B cell (primary cell): ENCODE measurements at regions not wholly inside any gene's neighbourhood (a gene's known extent, or its start where the extent isn't known, plus 50 kb on each side); places are given as distances from the start of the nearest gene placed in this dataset.

Experiments
- ATAC-seq: fragments of 200-7000 bp; cut with Tn5 transposase; one replicate; pipeline ENCODE4 v1.10.0; 2021; ENCODE audit warnings: low read depth, mild to moderate bottlenecking, moderate number of reproducible peaks, moderate library complexity
- CTCF ChIA-PET: fragments of 350-600 bp; sonication (Branson Sonifier 250); formaldehyde crosslinking; loops from one replicate; lab custom pipeline; 2021; ENCODE audit warnings: antibody characterized with exemption, inconsistent platforms; lab: Charles Lee
- POLR2A ChIA-PET: fragments of 350-600 bp; sonication (Branson Sonifier 250); formaldehyde crosslinking; loops from one replicate; lab custom pipeline; 2021; ENCODE audit warnings: antibody characterized with exemption; lab: Charles Lee
- DNase-seq: peaks from one replicate; pipeline ENCODE4 v3.0.0; 2013
- H2AFZ ChIP-seq: 2 replicates; pipeline ENCODE4 v1.6.1; 2012; ENCODE audit warnings: mild to moderate bottlenecking, low read depth, low read length; ENCODE audit not compliant: insufficient read depth, poor library complexity, severe bottlenecking
- H3K27ac ChIP-seq, 2 donors: 1 replicate in 1 of 2; 2 replicates in 1 of 2; pipeline ENCODE4 v1.5.1; 2012 to 2013; ENCODE audit warnings: low read length in 2 of 2, mild to moderate bottlenecking in 2 of 2, moderate library complexity in 1 of 2
- H3K27me3 ChIP-seq, 4 experiments: fragments of 200-600 bp in 1 of 4; sonication (generic) in 1 of 4; replicated peaks in 1 of 4; 1 replicate in 2 of 4; 2 replicates in 2 of 4; pipeline versions ENCODE4 v1.6.1 to v1.7.0; 2013 to 2016; ENCODE audit warnings: low read length in 3 of 4, mild to moderate bottlenecking in 2 of 4, mixed read lengths in 1 of 4, moderate library complexity in 1 of 4; ENCODE audit not compliant: insufficient read depth in 4 of 4, control insufficient read depth in 3 of 4; ENCODE audit errors: control extremely low read depth in 1 of 4
- H3K36me3 ChIP-seq, 2 experiments: replicated peaks in 1 of 2; 1 replicate in 1 of 2; 2 replicates in 1 of 2; pipeline versions ENCODE4 v1.6.1 to v1.7.1; 2013; ENCODE audit warnings: low read length in 1 of 2; ENCODE audit not compliant: insufficient read depth in 2 of 2, control insufficient read depth in 1 of 2; ENCODE audit errors: control extremely low read depth in 1 of 2, extremely low read depth in 1 of 2
- H3K4me1 ChIP-seq, 2 donors: fragments of 200-600 bp in 1 of 2; sonication (generic) in 1 of 2; 1 replicate in 1 of 2; 2 replicates in 1 of 2; pipeline versions ENCODE4 v1.5.1 to v1.6.1; 2013 to 2017; ENCODE audit warnings: low read length in 2 of 2; ENCODE audit not compliant: control insufficient read depth in 2 of 2, insufficient read depth in 2 of 2
- H3K4me2 ChIP-seq: replicated peaks from 2 replicates; pipeline ENCODE3; 2012; ENCODE audit warnings: mild to moderate bottlenecking, low read depth, low read length; ENCODE audit not compliant: poor library complexity, severe bottlenecking
- H3K4me3 ChIP-seq, 5 experiments: fragments of 200-600 bp in 1 of 5; sonication (generic) in 1 of 5; 1 replicate in 3 of 5; 2 replicates in 2 of 5; pipeline versions ENCODE4 v1.5.1 to v1.7.0; 2011 to 2016; ENCODE audit warnings: low read length in 4 of 5, mild to moderate bottlenecking in 4 of 5, low read depth in 2 of 5, control low read depth in 1 of 5, moderate library complexity in 1 of 5; ENCODE audit not compliant: insufficient read depth in 1 of 5; ENCODE audit errors: control extremely low read depth in 1 of 5, extremely low read depth in 1 of 5
- H3K79me2 ChIP-seq: fragments of 200-600 bp; sonication (generic); one replicate; pipeline ENCODE4 v1.6.0; 2016; ENCODE audit warnings: low read length; ENCODE audit not compliant: control insufficient read depth, insufficient read depth
- H3K9ac ChIP-seq: fragments of 200-600 bp; sonication (generic); 2 replicates; pipeline ENCODE4 v1.6.1; 2017; ENCODE audit warnings: mild to moderate bottlenecking, low read length, moderate library complexity
- H3K9me3 ChIP-seq, 3 donors: one replicate each; pipeline versions ENCODE4 v1.6.1 to v1.7.1; 2013; ENCODE audit warnings: low read length in 2 of 3; ENCODE audit not compliant: control insufficient read depth in 2 of 3, insufficient read depth in 1 of 3; ENCODE audit errors: control extremely low read depth in 1 of 3
- H4K20me1 ChIP-seq: 2 replicates; pipeline ENCODE4 v1.6.0; 2012; ENCODE audit warnings: mild to moderate bottlenecking, low read length; ENCODE audit not compliant: insufficient read depth, control insufficient read depth, poor library complexity, severe bottlenecking
- H3K27ac Mint-ChIP-seq: one replicate; pipeline ENCODE4 v1.8.0; 2021; ENCODE audit warnings: mixed read lengths
- H3K27me3 Mint-ChIP-seq: one replicate; pipeline ENCODE4 v1.8.0; 2021; ENCODE audit warnings: mixed read lengths
- H3K4me1 Mint-ChIP-seq: one replicate; pipeline ENCODE4 v1.8.0; 2021; ENCODE audit warnings: mixed read lengths
- H3K4me3 Mint-ChIP-seq: one replicate; pipeline ENCODE4 v1.8.0; 2021; ENCODE audit warnings: mixed read lengths
- H3K9me3 Mint-ChIP-seq: one replicate; pipeline ENCODE4 v1.8.0; 2022; ENCODE audit warnings: mixed read lengths; ENCODE audit not compliant: insufficient read depth
- EZH2 ChIP-seq: IDR thresholded peaks from 2 replicates; pipeline ENCODE4 v1.6.1; 2012; ENCODE audit warnings: borderline replicate concordance, low read depth, mild to moderate bottlenecking, moderate library complexity, low read length; ENCODE audit not compliant: insufficient read depth, poor library complexity, severe bottlenecking
- WGBS: methylation state at CpG from one replicate; pipeline ENCODE4 v1.1.5; 2013; ENCODE audit warnings: missing lambda C conversion rate; ENCODE audit not compliant: insufficient coverage; 5-methylcytosine and 5-hydroxymethylcytosine counted together
- intact Hi-C: fragments of 100-400 bp; cut with micrococcal nuclease; formaldehyde crosslinking; loops from one replicate; pipeline ENCODE4 v1.10.0; 2022
- TF ChIP-seq, protein P1 (sequence below): fragments of 200-600 bp; IDR thresholded peaks from one replicate; pipeline ENCODE4 v1.8.0; 2022; ENCODE audit warnings: antibody characterized with exemption, mild to moderate bottlenecking

GRCh38 chr2:224211181-224211480 is 172.0 kb upstream of the SERPINE2 start:
- H3K4me1 Mint-ChIP-seq, result no peaks in the 10 kb centered on the region
- Histone ChIP-seq H3K4me3 (no peak overlapping the region), H3K9me3 (no peaks in the 10 kb centered on the region), H2AFZ (no peak overlapping the region), H3K79me2 (no peaks in the 10 kb centered on the region), H3K4me1 (no peaks in the 10 kb centered on the region), H3K9ac (no peak overlapping the region), H4K20me1 (no peaks in the 10 kb centered on the region), H3K4me2 (no peak overlapping the region), H3K36me3 (no peaks in the 10 kb centered on the region), H3K27me3 (peaks cover 0 to 3% (median 0%) of the 10 kb centered on the region in 4 experiments), H3K27ac (no peak overlapping the region)
- intact Hi-C loops, result no loop called here
- TF ChIP-seq, protein P1, sequence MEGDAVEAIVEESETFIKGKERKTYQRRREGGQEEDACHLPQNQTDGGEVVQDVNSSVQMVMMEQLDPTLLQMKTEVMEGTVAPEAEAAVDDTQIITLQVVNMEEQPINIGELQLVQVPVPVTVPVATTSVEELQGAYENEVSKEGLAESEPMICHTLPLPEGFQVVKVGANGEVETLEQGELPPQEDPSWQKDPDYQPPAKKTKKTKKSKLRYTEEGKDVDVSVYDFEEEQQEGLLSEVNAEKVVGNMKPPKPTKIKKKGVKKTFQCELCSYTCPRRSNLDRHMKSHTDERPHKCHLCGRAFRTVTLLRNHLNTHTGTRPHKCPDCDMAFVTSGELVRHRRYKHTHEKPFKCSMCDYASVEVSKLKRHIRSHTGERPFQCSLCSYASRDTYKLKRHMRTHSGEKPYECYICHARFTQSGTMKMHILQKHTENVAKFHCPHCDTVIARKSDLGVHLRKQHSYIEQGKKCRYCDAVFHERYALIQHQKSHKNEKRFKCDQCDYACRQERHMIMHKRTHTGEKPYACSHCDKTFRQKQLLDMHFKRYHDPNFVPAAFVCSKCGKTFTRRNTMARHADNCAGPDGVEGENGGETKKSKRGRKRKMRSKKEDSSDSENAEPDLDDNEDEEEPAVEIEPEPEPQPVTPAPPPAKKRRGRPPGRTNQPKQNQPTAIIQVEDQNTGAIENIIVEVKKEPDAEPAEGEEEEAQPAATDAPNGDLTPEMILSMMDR, result no peak
- no peak for TF ChIP-seq EZH2
- no peaks in the 10 kb centered on the region for H3K27me3 Mint-ChIP-seq
- ATAC-seq (no peak), DNase-seq (no peak)
- H3K27ac Mint-ChIP-seq, result no peak overlapping the region
- ChIA-PET POLR2A (no interaction called here), CTCF (no interaction called here)
- H3K9me3 Mint-ChIP-seq, result no peaks in the 10 kb centered on the region
- H3K4me3 Mint-ChIP-seq, result no peak overlapping the region

DNA sequence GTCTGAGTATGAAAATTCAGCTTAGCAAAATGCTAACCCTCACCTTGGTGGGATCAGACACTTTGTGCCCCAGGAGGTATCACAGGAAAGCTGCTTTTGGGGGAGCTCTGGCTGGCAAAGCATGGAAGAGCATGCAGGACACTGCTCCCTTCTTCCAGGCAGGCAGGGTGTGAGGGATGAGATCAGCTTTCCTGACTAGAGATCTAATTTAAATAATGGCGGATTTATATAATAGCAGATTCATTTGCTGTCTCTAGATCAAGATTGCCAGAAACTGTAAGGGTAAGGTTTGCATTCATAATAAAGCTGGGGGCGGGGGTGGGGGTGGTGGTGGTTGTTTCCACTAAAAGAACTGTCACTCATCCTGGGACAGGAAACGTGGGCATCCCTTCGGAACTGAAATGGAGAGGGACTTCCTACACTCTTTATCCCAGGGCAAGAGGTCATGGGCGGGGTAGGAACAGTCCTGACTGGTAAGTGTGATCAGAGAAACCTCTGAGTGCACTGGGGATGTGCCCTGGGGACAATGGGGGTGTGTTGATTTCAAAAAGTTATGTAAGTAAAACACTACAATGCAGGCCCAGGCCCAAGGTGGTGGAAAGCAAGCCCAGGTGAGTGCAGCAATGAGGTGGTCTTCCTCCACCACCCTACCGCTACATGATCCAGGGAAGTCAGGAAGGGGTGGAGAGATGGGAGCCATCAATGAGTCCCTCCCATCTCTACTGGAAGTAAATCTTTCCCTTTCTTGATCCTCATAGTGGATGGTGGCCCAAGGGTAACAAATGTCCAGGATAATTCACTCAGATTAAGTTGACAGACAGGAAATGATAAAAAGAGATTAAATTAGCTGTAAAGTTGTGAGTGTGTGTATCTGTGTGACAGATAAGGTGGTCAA is 171.4 kb upstream of the SERPINE2 start:
- H3K27ac Mint-ChIP-seq, result no peak overlapping the region
- no peaks in the 10 kb centered on the region for H3K4me1 ChIP-seq
- no peak for DNase-seq
- peaks cover 0 to 3% (median 0%) of the 10 kb centered on the region in 4 experiments for H3K27me3 ChIP-seq
- no peak overlapping the region for H3K4me2 ChIP-seq
- no peak overlapping the region for H3K27ac ChIP-seq
- no peak overlapping the region for H3K4me3 ChIP-seq
- intact Hi-C loops, result no loop called here
- ChIA-PET CTCF (no interaction called here), POLR2A (no interaction called here)
- H3K36me3 ChIP-seq, result no peaks in the 10 kb centered on the region
- H4K20me1 ChIP-seq, result no peaks in the 10 kb centered on the region
- ATAC-seq, result no peak
- no peaks in the 10 kb centered on the region for H3K9me3 ChIP-seq
- no peak overlapping the region for H3K4me3 Mint-ChIP-seq
- WGBS, result no CpG with 5 or more reads among the region's 6 CpGs
- TF ChIP-seq, protein P1, result no peak
- no peak for TF ChIP-seq EZH2
- no peaks in the 10 kb centered on the region for H3K4me1 Mint-ChIP-seq
- H3K9ac ChIP-seq, result no peak overlapping the region
- no peaks in the 10 kb centered on the region for H3K9me3 Mint-ChIP-seq
- H3K79me2 ChIP-seq, result no peaks in the 10 kb centered on the region
- H2AFZ ChIP-seq, result no peak overlapping the region
- H3K27me3 Mint-ChIP-seq, result no peaks in the 10 kb centered on the region
